Epidermal melanocyte (primary cell): ENCODE measurements at regions not wholly inside any gene's neighbourhood (a gene's known extent, or its start where the extent isn't known, plus 50 kb on each side); places are given as distances from the start of the nearest gene placed in this dataset.
"Not testable (repeated sequence)": the region's sequence is repeated elsewhere in the genome, so short reads cannot be mapped to it uniquely, and the experiment has no call there.

Source experiments
- DNase-seq: peaks from one replicate; pipeline ENCODE4 v3.0.0; 2011; ENCODE audit warnings: low spot score; ENCODE audit not compliant: insufficient read length

- no peak for DNase-seq
Measured at GRCh38 chr4:114286262-114286810, 306.9 kb upstream of the ARSJ start.

DNA sequence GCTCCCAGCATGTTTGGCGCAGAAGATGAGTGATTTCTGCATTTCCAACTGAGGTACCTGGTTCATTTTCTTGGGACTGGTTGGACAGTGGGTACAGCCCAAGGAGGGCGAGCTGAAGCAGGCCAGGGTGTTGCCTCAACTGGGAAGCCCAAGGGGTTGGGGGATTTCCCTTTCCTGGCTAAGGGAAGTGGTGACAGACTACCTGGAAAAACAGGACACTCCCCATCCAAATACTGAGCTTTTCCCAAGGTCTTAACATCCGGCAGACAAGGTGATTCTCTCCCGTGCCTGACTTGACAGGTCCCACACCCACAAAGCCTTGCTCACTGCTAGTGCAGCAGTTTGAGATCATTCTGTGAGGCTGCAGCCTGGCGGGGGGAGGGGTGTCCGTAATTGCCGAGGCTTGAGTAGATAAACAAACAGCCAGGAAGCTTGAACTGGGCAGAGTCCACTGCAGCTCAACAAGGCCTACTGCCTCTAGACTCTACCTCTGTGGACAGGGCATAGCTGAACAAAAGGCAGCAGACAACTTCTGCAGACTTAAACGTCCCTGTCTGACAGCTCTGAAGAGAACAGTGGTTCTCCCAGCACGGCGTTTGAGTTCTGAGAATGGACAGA, 307.7 kb upstream of the ARSJ start:
- no peak for DNase-seq

GRCh38 chr4:114296126-114296525, 302.5 kb upstream of the UGT8 start:
- DNase-seq: no peak

DNA sequence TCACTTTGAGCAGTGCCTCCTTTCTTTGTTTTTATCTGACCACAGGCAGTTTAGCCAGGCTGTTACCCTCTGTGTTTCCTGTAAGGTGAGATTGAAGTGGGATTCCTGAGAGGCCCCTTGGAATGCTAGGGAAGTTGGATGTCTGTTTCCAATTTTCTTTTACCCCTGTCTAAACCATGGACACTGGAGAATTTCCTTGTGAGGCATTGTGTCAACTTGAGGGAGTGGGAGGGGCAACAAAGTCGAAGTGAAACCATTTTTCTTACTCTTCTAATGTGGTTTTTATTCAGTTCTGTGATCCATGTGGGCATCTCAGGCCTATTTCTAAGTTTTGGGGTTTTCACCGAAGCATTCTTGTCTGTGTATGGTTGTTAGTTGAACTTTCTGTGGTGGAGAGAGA, 296.1 kb upstream of the UGT8 start:
- no peak for DNase-seq

GRCh38 chr4:114304046-114304445, 294.6 kb upstream of the UGT8 start:
- no peak for DNase-seq

GRCh38 chr4:114304567-114304966, 294.0 kb upstream of the UGT8 start:
- no peak for DNase-seq

GRCh38 chr4:114306946-114307345, 291.7 kb upstream of the UGT8 start:
- no peak for DNase-seq

- DNase-seq: no peak
Measured at GRCh38 chr4:114310296-114310925, 288.2 kb upstream of the UGT8 start.

- no peak for DNase-seq
Measured at GRCh38 chr4:114311787-114312186, 286.8 kb upstream of the UGT8 start.

DNA sequence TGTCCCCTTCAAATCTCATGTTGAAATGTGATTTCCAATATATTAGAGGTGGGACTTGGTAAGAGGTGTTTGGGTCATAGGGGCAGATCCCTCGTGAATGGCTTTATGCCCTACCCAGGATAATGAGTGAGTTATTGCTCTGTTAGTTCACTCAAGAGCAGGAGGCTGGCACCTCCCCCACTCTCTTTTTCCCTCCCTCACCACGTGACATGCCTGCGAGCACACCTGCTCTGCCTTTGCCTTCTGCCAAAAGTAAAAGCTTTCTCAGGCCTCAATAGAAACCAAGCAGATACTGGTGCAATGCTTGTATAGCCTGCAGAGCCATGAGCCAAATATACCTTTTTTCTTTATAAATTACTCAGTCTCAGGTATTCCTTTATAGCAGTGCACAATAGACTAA, 286.3 kb upstream of the UGT8 start:
- DNase-seq: no peak

DNA sequence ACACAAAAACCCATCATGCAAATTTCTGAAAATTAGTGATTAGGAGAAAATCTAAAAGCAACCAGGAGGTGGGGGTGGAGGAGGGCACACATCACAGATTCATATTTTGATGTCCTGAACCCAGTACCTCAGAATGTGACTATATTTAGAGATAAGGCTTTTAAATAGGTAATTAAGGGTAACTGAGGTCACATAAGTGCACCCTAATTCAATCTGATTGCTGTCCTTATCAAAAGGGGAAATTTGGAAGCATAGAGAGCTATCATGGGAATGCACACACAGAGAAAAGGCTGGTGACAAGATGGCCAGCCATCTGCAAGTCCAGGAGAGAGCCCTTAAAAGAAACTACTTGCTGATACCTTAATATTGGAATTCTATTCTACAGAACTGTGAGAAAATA, 281.8 kb upstream of the UGT8 start:
- DNase-seq: no peak

DNA sequence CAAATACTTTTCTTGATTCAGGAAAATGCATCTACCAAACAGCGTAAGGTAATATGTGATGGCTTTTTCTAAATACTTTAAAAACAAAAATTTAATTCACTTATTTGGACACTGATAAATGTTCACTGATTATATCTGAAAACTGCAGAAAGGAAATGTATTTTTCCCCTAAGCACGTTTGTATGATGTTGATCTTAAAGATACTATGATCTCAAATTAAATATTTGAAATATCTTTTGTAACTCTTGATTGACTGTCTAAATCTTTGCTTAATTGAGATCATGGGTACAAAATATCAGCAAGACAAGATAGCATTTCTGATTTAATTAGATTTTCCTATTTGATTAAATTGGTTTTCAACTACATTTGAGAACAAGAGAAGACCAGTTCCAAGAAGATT, 281.0 kb upstream of the UGT8 start:
- DNase-seq: no peak

DNA sequence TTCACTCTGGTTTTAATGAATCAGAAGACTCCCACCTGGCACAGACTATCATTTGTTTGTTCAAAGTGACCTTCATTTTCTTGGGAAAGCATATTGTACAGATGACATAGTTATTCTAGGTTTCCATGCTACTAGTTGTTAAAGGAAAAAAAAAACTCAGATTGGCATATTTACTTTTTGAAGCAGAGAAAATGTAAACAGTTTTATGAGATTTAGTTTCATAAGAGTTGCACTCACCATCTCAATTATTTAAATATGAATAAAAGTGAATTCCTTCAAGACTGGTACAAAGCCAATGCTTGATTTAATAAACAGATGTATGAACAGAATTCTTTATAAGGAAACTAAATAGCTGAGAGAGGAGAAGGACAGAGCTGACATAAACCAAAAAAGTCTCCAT, 280.3 kb upstream of the UGT8 start:
- DNase-seq: no peak

DNA sequence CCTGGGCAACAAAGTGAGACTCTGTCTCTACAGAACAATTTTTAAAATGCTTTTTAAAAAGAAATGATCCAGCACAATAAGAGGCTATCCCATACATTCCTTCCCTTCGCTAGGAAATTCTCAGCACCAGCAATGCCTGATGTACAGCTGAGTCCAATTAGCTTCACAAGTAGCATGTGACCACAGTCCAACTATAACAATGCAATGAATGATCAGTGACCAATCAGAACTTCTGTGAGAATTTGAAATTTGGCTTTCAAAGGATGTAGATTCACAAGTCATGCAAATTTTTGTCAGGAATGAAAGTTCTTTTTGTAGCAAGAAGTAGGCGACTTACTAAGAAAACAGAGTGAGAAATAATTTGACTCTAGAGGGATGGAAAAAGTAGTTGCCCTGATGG, 278.5 kb upstream of the UGT8 start:
- DNase-seq: no peak

GRCh38 chr4:114321366-114321765, 277.2 kb upstream of the UGT8 start:
- no peak for DNase-seq

DNA sequence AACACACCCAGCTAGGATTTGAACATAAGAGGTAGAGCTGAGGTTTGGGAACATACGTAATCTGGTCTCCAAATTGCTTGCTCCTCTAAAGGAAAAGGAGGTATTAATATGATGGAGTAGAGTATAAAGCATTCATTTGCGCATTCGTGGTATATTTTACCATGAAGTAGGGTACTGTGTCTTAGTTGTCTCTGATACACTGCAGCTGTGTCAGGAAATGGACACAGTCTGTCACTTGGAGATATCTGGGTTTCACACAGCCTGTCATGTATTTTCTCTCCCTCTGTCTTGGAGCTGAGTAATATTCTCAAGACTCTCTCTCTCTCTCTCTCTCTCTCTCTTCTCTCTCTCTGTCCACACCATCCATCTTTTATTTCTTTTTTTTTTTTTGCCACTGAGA, 274.8 kb upstream of the UGT8 start:
- no peak for DNase-seq

GRCh38 chr4:114326358-114326757, 272.2 kb upstream of the UGT8 start:
- no peak for DNase-seq

DNA sequence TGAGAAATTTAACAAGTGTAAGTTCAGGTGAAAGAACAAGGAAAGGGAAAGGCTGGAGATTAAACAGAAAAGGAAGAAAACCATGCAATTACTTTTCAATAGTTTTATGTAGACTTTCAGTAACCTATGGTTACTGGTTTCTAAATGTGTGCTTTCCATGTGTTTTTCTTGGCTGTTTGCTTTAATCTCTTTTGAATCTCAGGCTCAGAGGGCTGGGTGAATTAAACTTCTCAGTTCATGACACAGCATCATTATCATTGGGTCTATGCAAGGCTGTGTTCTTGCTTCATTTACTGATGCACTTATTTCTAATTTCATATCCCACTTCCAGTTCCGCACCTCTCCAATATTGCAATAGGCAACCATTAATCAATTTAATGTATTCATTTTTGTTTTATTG, 266.5 kb upstream of the UGT8 start:
- no peak for DNase-seq

DNA sequence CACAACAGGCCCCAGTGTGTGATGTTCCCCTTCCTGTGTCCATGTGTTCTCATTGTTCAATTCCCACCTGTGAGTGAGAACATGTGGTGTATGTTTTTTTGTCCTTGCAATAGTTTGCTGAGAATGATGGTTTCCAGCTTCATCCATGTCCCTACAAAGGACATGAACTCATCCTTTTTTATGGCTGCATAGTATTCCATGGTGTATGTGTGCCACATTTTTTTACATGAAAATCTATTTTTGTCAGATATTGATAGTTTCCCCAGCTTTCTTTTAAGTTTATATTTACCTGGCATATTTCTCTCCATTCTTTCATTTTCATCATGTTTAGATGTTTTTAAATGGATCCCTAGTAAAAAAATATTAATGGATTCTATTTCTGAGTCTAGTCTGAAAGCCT, 264.2 kb upstream of the UGT8 start:
- not testable (repeated sequence) for DNase-seq

GRCh38 chr4:114334884-114335330, 263.7 kb upstream of the UGT8 start:
- DNase-seq: no peak

- no peak for DNase-seq
Measured at GRCh38 chr4:114335339-114335738, 263.3 kb upstream of the UGT8 start.

DNA sequence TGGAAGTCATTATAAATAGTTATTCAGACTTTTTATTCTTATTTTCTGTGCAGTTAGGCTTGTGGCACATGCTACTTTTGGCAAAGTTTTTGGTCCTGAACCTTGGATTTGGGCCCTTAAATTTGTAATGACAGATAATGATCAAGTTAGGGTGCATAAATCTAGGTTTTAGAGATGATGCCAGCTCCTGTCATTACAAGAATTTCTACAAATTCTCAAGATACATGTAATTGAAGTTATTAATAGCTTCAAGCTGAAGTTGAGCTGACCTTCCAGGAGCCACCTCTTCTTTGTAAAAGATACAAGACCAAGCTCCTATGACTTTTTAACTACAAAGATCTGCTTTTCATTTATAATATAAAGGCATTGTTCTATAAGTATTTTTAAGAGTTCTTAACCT, 255.6 kb upstream of the UGT8 start:
- DNase-seq: no peak

- DNase-seq: no peak
Measured at GRCh38 chr4:114349543-114350175, 248.9 kb upstream of the UGT8 start.
